HG02870 (cell line): ENCODE measurements at regions not wholly inside any gene's neighbourhood (a gene's known extent, or its start where the extent isn't known, plus 50 kb on each side); places are given as distances from the start of the nearest gene placed in this dataset.
"Not testable (repeated sequence)": the region's sequence is repeated elsewhere in the genome, so short reads cannot be mapped to it uniquely, and the experiment has no call there.

Experiments used
- ATAC-seq: cut with Tn5 transposase; IDR thresholded peaks from one replicate; pipeline ENCODE4 v1.9.1; 2021; ENCODE audit warnings: mild to moderate bottlenecking, moderate library complexity; ENCODE audit not compliant: unreplicated experiment

DNA sequence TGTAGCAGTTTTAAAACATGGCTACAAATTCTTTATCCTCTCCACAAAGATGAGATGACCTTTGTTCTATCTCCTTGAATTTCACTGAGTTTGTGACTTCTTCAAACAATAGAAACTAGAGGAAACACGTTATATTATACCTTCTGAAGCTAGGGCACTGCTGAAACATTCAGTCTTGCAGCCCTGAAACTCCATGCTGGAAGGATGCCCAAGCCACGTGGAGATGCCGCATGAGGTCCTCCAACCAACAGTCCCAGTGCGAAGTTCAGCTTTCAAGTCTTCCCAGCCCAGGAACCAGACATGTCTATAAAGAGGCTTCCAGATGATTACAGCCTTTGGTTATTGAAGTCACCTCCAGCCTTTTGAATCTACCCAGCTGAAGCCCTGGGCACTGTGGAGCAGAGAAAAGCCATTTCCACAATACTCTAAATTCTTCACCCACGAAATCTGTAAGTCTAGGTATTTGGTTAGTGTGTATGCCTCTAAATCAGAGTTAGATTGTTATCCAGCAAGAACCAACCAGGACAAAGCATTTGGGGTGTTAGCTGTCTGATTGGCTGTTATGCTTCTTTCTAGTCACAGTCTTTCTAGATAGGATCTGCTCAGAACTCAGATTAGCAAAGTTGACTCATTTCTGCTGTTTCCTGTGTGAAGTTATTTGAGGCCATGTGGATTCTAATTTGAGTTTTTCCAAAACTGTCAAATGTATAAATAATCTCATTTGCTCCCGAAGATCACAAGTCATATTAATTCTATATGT is 186.5 kb upstream of the TMEM72 start:
- no peak for ATAC-seq

DNA sequence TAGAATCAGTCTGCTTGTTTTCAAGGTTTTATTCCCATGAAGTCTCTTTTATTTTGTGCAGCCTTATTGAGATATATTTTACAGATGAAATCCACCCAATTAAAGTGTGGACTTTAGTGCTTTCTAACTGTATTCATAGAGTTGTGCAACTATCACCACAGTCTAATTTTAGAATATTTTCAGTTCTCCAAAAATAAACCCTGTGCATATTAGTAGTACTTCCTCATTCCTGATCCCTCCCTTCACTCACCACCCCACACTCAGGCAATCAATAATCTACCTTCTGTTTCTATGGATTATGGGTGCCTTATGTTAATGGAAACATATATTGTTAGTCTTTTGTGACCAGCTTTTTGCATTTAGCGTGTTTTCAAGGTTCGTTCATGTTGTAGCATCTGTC is 185.7 kb upstream of the TMEM72 start:
- ATAC-seq = peak; percentile 61

GRCh38 chr10:44731283-44731682 is 179.9 kb upstream of the TMEM72 start:
- no peak for ATAC-seq

GRCh38 chr10:44733501-44734488 is 177.3 kb upstream of the TMEM72 start:
- no peak for ATAC-seq

GRCh38 chr10:44742248-44742647 is 168.9 kb upstream of the TMEM72 start:
- no peak for ATAC-seq

DNA sequence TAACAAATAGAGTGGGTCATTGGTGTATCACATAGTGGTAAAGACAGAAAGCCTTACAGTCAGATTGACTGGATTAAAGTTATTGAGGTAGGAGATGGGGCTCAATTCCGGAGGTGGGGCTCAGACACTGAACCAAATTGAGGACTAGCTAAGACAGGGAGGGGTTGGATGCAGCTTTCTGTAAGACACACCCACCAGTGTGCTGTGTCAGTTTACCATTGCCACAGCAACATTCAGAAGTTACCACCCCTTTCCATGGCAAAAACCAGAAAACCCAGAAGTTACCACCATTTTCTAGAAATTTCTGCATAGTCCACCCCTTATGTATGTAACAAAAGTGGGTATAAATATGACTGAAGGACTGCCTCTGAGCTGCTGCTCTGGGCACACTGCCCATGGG is 167.6 kb upstream of the TMEM72 start:
- ATAC-seq = no peak

GRCh38 chr10:44745920-44746319 is 165.2 kb upstream of the TMEM72 start:
- ATAC-seq = no peak

DNA sequence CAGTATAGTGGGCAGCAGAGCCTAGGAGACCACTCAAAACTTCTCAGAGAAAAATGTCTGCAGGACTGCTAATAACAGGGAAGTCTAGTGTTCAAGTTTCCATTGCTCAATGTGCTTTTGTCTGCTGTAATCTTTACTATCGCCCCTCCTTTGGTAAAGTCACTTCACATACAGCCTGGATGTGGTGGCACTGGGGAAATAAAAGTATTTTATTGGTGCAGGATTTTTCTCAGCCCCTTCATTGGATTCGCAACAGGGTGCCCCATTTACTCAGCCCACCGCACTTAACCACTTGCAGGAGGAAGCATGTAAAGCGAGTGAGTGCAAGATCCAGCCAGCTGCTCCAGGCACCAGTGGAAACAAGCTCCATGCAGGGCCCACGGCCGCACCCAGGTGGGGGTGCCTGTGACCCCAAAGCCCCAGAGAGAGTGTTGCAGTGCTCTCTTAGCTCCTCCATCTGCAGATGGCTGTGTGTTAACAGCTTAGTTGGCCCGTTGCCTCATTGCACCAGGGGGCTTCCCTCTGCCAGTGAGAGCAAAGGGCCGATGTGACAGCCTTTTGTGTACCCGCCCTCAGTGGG is 163.5 kb upstream of the TMEM72 start:
- no peak for ATAC-seq

GRCh38 chr10:44749151-44749550 is 162.0 kb upstream of the TMEM72 start:
- ATAC-seq = no peak

DNA sequence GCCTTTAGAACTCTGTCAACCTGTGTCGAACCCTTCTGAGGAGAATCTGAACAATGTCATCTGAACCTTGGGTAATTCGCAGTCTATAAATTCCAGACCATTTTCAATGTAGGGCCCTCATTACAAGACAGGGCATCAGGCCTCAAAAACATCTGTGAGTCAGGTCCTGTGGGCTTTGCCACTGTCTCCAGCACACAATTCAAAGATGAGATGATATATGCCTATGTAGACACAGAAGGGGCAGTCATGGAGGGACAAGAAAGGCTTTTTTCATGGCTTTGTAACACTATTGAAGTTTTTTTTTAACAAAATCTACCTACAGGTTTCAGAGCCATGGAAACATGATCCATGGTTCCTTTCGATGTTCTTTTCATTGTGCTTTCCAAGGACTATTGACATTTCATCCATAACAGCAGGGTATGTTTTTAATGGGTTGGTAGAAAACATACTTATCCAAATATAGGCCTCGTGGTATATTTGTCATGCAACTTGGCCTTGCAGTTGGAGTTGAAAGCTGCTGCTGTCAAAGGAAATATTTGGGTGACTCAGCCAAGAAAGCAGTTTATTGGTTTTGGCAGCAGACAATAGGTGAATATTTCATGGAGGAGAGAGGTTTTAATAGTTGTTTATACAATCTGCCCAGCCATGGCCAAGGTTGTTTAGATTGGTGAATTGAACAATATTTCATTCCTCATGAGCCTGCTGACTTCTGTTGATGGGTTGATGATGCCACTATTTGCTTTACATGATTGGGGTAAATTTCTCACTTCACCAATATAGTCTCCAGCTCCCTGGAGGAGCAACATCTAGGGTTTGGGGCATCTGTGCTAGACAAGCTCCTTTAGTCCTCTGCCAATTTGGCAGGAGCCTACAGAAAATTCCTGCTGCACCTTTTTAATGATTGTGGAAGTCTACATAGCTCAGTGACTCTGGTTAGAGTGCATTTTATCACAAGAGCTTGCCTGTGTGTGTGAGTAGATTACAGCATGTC is 158.4 kb upstream of the TMEM72 start:
- no peak for ATAC-seq

DNA sequence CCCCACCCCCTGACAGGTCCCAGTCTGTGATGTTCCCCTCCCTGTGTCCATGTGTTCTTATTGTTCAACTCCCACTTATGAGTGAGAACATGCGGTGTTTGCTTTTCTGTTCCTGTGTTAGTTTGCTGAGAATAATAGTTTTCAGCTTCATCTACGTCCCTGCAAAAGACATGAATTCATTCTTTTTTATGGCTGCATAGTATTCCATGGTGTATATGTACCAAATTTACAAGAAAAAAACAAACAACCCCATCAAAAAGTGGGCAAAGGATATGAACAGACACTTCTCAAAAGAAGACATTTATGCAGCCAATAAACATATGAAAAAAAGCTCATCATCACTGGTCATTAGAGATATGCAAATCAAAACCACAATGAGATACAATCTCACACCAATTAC is 156.8 kb upstream of the TMEM72 start:
- ATAC-seq = not testable (repeated sequence)

GRCh38 chr10:44755481-44755880 is 155.7 kb upstream of the TMEM72 start:
- no peak for ATAC-seq

DNA sequence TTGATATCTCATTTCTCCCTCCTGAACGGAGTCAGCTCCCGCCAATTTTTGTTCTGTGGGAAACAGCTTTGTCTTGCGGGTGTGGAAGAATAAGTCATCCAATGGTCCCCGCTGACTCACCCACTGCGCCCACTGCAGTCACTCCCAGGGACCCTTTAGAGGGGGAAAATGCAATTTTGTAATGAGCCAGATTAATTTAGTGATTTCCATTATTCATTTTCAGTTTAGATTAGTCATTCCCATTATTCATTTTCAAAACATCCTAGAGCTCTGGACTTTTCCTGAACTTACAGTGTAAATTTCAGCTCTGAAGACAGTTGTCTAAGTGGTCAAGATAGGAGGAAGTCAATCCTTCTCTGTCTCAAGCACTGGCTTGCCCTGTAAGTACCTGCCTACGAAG is 154.9 kb upstream of the TMEM72 start:
- ATAC-seq = no peak

- ATAC-seq = no peak
These were observed 153.5 kb upstream of the TMEM72 start for GRCh38 chr10:44757551-44758205.

- no peak for ATAC-seq
These were observed 152.0 kb upstream of the TMEM72 start for GRCh38 chr10:44759122-44759521.

DNA sequence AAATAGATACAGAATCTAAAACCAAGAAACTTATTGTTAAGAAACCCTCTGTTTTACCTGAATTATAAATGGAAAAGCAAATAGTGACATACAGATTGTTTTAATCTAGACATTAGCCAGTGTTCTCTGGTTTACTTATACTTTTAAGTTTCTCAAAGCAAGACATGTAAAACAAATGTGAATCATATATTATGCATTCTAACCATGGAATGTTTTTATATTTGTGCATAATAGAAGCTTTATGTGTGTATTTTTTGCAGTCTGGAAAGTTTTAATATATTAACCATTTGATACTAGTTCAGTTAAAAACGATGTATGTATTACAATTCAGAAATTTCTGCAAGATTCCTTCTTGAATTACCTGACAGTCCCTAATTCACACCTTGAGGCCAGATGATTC is 150.6 kb upstream of the TMEM72 start:
- no peak for ATAC-seq

- ATAC-seq = no peak
These were observed 150.1 kb upstream of the TMEM72 start for GRCh38 chr10:44761076-44761475.

- no peak for ATAC-seq
These were observed 147.8 kb upstream of the TMEM72 start for GRCh38 chr10:44763331-44763730.

GRCh38 chr10:44765299-44765698 is 145.8 kb upstream of the TMEM72 start:
- ATAC-seq = no peak

GRCh38 chr10:44766631-44767030 is 144.5 kb upstream of the TMEM72 start:
- ATAC-seq = no peak
